ENCODE measurements at regions not wholly inside any gene's neighbourhood (a gene's known extent, or its start where the extent isn't known, plus 50 kb on each side); places are given as distances from the start of the nearest gene placed in this dataset.

- no peak for DNase-seq
Measured at GRCh38 chr6:33967966-33968724, 164.3 kb upstream of the MLN start.

GRCh38 chr6:33967265-33967767 lies 163.5 kb upstream of the MLN start:
- DNase-seq = no peak

GRCh38 chr6:33966536-33966935 lies 162.7 kb upstream of the MLN start:
- no peak for DNase-seq

- no peak for DNase-seq
Measured at GRCh38 chr6:33965766-33966165, 162.0 kb upstream of the MLN start.

- DNase-seq = no peak
Measured at GRCh38 chr6:33964387-33964786, 160.6 kb upstream of the MLN start.

GRCh38 chr6:33963136-33963750 lies 159.4 kb upstream of the MLN start:
- DNase-seq = no peak

- DNase-seq = no peak
Measured at GRCh38 chr6:33962246-33963027, 158.6 kb upstream of the MLN start.

- DNase-seq = no peak
Measured at GRCh38 chr6:33961691-33962090, 157.9 kb upstream of the MLN start.

GRCh38 chr6:33960345-33961313 lies 156.8 kb upstream of the MLN start:
- no peak for DNase-seq

GRCh38 chr6:33959661-33960344 lies 156.0 kb upstream of the MLN start:
- no peak for DNase-seq

GRCh38 chr6:33959329-33959651 lies 155.5 kb upstream of the MLN start:
- no peak for DNase-seq

GRCh38 chr6:33958526-33959328 lies 154.9 kb upstream of the MLN start:
- DNase-seq = no peak

GRCh38 chr6:33957892-33958525 lies 154.2 kb upstream of the MLN start:
- DNase-seq = no peak

- DNase-seq = no peak
Measured at GRCh38 chr6:33957131-33957891, 153.5 kb upstream of the MLN start.

GRCh38 chr6:33956206-33956605 lies 152.4 kb upstream of the MLN start:
- no peak for DNase-seq

- no peak for DNase-seq
Measured at GRCh38 chr6:33955566-33955965, 151.8 kb upstream of the MLN start.

GRCh38 chr6:33954453-33954852 lies 150.7 kb upstream of the MLN start:
- DNase-seq = no peak

GRCh38 chr6:33953171-33953570 lies 149.4 kb upstream of the MLN start:
- DNase-seq = no peak

- DNase-seq = no peak
Measured at GRCh38 chr6:33952016-33952415, 148.2 kb upstream of the MLN start.
